IMR-90 (cell line): ENCODE measurements at regions not wholly inside any gene's neighbourhood (a gene's known extent, or its start where the extent isn't known, plus 50 kb on each side); places are given as distances from the start of the nearest gene placed in this dataset.

Experiments used
- CEBPB ChIP-seq: IDR thresholded peaks from 2 replicates; pipeline ENCODE4 v1.6.1; 2012; ENCODE audit warnings: low read depth, low read length, improper control_type of control experiment
- CHD1 ChIP-seq: IDR thresholded peaks from 2 replicates; pipeline ENCODE4 v1.6.1; 2012; ENCODE audit warnings: low read depth, low read length, improper control_type of control experiment
- MAFK ChIP-seq: IDR thresholded peaks from 2 replicates; pipeline ENCODE4 v1.6.1; 2012; ENCODE audit warnings: low read depth, low read length, improper control_type of control experiment
- MAZ ChIP-seq: IDR thresholded peaks from 2 replicates; pipeline ENCODE4 v1.6.1; 2012; ENCODE audit warnings: low read depth, mild to moderate bottlenecking, low read length, improper control_type of control experiment, moderate library complexity, borderline replicate concordance
- POLR2A ChIP-seq: IDR thresholded peaks from 2 replicates; pipeline ENCODE4 v1.6.1; 2012; ENCODE audit warnings: mild to moderate bottlenecking, low read depth, low read length
- RAD21 ChIP-seq: IDR thresholded peaks from 2 replicates; pipeline ENCODE4 v1.6.1; 2012; ENCODE audit warnings: low read length, improper control_type of control experiment
- RCOR1 ChIP-seq: IDR thresholded peaks from 2 replicates; pipeline ENCODE4 v1.6.1; 2012; ENCODE audit warnings: mild to moderate bottlenecking, low read length, improper control_type of control experiment; ENCODE audit not compliant: insufficient replicate concordance
- RFX5 ChIP-seq: IDR thresholded peaks from 2 replicates; pipeline ENCODE4 v1.8.0; 2012; ENCODE audit warnings: low read depth, mild to moderate bottlenecking, low read length, moderate library complexity
- SMC3 ChIP-seq: fragments of 150-350 bp; IDR thresholded peaks from 2 replicates; pipeline ENCODE4 v1.6.1; 2016; ENCODE audit warnings: low read depth, mild to moderate bottlenecking, antibody characterized with exemption, low read length, moderate library complexity
- TF ChIP-seq, protein P1 (sequence below): conservative IDR thresholded peaks from 2 replicates; pipeline ENCODE4 v1.5.1; 2012; ENCODE audit warnings: mild to moderate bottlenecking, low read depth, low read length, improper control_type of control experiment

DNA sequence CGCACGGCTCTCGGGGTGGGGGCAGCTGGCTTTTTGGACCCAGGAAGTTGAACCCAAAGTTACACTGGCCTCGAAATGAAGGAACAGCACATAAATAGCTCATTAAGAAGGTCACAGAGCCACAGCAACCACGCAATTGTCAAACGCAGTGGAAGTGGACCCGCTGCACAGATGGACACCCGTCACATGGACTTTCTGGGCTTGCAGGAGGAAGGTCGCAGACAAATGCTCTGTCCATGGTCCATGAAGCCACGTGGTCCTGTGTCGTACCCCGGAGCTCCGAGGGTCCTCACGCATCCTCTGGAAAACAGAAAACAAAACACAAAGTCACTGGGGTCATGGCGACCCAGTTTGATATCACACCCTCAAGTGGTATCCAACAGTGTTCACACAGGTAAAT, 308.1 kb upstream of the SALL3 start:
- TF ChIP-seq, protein P1, sequence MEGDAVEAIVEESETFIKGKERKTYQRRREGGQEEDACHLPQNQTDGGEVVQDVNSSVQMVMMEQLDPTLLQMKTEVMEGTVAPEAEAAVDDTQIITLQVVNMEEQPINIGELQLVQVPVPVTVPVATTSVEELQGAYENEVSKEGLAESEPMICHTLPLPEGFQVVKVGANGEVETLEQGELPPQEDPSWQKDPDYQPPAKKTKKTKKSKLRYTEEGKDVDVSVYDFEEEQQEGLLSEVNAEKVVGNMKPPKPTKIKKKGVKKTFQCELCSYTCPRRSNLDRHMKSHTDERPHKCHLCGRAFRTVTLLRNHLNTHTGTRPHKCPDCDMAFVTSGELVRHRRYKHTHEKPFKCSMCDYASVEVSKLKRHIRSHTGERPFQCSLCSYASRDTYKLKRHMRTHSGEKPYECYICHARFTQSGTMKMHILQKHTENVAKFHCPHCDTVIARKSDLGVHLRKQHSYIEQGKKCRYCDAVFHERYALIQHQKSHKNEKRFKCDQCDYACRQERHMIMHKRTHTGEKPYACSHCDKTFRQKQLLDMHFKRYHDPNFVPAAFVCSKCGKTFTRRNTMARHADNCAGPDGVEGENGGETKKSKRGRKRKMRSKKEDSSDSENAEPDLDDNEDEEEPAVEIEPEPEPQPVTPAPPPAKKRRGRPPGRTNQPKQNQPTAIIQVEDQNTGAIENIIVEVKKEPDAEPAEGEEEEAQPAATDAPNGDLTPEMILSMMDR: no peak
- TF ChIP-seq MAFK (no peak), RFX5 (no peak), POLR2A (no peak), RAD21 (no peak), RCOR1 (no peak), MAZ (no peak), CEBPB (no peak), CHD1 (no peak), SMC3 (no peak)
